Smooth muscle cell (in vitro differentiated cells): ENCODE measurements at regions not wholly inside any gene's neighbourhood (a gene's known extent, or its start where the extent isn't known, plus 50 kb on each side); places are given as distances from the start of the nearest gene placed in this dataset.

Experiments
- DNase-seq: peaks from one replicate; lab custom pipeline; 2025; ENCODE audit not compliant: unreplicated experiment; lab: John Stamatoyannopoulos, UW
- H2AFZ ChIP-seq: fragments of 200-600 bp; sonication (generic); 2 replicates; pipeline ENCODE4 v1.6.0; 2016; ENCODE audit warnings: antibody characterized with exemption, low read depth, mild to moderate bottlenecking
- H3F3A ChIP-seq: fragments of 200-600 bp; sonication (generic); 2 replicates; pipeline ENCODE4 v1.6.0; 2017; ENCODE audit warnings: antibody characterized with exemption, low read depth
- H3K27ac ChIP-seq: fragments of 200-600 bp; sonication (generic); 2 replicates; pipeline ENCODE4 v1.5.1; 2016; ENCODE audit warnings: low read depth, mild to moderate bottlenecking
- H3K27me3 ChIP-seq: fragments of 200-600 bp; sonication (generic); 2 replicates; pipeline ENCODE4 v1.6.1; 2016; ENCODE audit warnings: low read depth, mild to moderate bottlenecking
- H3K36me3 ChIP-seq: fragments of 200-600 bp; sonication (generic); 2 replicates; pipeline ENCODE4 v1.5.1; 2016; ENCODE audit warnings: low read depth
- H3K4me1 ChIP-seq: fragments of 200-600 bp; sonication (generic); 2 replicates; pipeline ENCODE4 v1.5.1; 2016; ENCODE audit warnings: low read depth
- H3K4me2 ChIP-seq: fragments of 200-600 bp; sonication (generic); 2 replicates; pipeline ENCODE4 v1.6.0; 2016; ENCODE audit warnings: mild to moderate bottlenecking
- H3K4me3 ChIP-seq: fragments of 200-600 bp; sonication (generic); 2 replicates; pipeline ENCODE4 v1.5.1; 2016; ENCODE audit warnings: mild to moderate bottlenecking
- H3K79me2 ChIP-seq: fragments of 200-600 bp; sonication (generic); 2 replicates; pipeline ENCODE4 v1.6.0; 2016; ENCODE audit warnings: low read depth, mild to moderate bottlenecking
- H3K9ac ChIP-seq: fragments of 200-600 bp; sonication (generic); 2 replicates; pipeline ENCODE4 v1.6.0; 2016; ENCODE audit warnings: low read depth
- H3K9me3 ChIP-seq: fragments of 200-600 bp; sonication (generic); replicated peaks from 2 replicates; pipeline ENCODE4 v1.5.1; 2016; ENCODE audit warnings: low read depth
- H4K20me1 ChIP-seq: fragments of 200-600 bp; sonication (generic); 2 replicates; pipeline ENCODE4 v1.6.0; 2016; ENCODE audit warnings: low read depth
- CTCF ChIP-seq: fragments of 200-600 bp; sonication (generic); IDR thresholded peaks from 2 replicates; pipeline ENCODE4 v1.5.1; 2017; ENCODE audit warnings: borderline replicate concordance, mild to moderate bottlenecking, antibody characterized with exemption; ENCODE audit not compliant: insufficient read depth, poor library complexity, severe bottlenecking
- WGBS: methylation state at CpG from one replicate; pipeline ENCODE4 v1.1.7; 2016; ENCODE audit warnings: low lambda C conversion rate; 5-methylcytosine and 5-hydroxymethylcytosine counted together

DNA sequence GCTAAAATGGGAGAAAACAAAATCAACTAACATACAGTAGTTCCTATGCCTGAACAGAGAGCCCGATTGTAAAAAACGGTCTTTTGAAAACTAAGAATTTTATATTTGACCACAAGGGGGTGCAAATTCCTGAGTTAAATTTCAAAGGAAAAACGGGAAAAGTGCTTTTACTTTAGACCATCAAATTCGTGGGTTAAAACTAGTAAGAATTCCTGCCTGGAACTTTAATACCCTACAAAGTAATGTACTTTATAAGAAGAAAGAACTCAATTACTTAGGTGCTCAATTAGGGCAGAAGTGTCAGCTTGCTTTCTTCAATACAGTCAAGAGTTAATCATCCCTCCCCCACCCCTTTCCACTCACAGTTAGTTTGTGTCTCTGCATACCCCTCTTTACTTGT, 69.8 kb downstream of the KCNRG start:
- peak overlapping the region; percentile 9 for H3K27ac ChIP-seq
- H3K36me3 ChIP-seq, result no peaks in the 10 kb centered on the region
- H3K27me3 ChIP-seq, result no peaks in the 10 kb centered on the region
- WGBS, result 9% methylated on average over 4 of the region's 4 CpGs
- H3F3A ChIP-seq, result no peaks in the 10 kb centered on the region
- peak; percentile 60 for TF ChIP-seq CTCF
- H2AFZ ChIP-seq, result peak overlapping the region; percentile 62
- H3K9ac ChIP-seq, result no peak overlapping the region
- peak overlapping the region; percentile 39 for H3K4me3 ChIP-seq
- H3K4me1 ChIP-seq, result no peaks in the 10 kb centered on the region
- peak overlapping the region; percentile 80 for H3K4me2 ChIP-seq
- H3K9me3 ChIP-seq, result no peaks in the 10 kb centered on the region
- DNase-seq, result no peak
- no peaks in the 10 kb centered on the region for H4K20me1 ChIP-seq
- H3K79me2 ChIP-seq, result peaks cover 25% of the 10 kb centered on the region

DNA sequence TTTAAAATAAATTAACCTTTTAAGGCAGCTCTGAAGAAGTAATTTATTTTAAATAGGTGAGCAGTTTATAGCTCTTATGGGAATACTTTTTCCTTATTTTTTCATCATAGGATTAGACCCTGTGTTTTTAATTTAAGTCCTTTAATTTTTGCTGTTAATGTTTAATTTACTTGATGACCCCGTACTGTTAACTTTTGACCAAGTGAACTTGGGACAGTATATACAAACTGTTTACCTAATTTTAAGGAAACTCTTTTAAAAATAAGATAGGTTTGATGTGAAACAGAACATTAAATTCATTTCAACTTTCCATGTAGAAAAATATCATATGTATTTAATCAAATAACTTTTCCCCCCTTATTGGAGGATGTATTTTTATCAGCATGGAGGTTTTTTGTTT, 74.4 kb downstream of the KCNRG start:
- 94% methylated on average over 1 of the region's 1 CpG for WGBS
- no peak for TF ChIP-seq CTCF
- no peak overlapping the region for H3K4me3 ChIP-seq
- no peak for DNase-seq
- no peak overlapping the region for H3K27ac ChIP-seq
- H3K36me3 ChIP-seq, result no peaks in the 10 kb centered on the region
- no peaks in the 10 kb centered on the region for H3K9me3 ChIP-seq
- no peaks in the 10 kb centered on the region for H3K4me1 ChIP-seq
- no peak overlapping the region for H3K4me2 ChIP-seq
- peaks cover 16% of the 10 kb centered on the region for H3K79me2 ChIP-seq
- no peaks in the 10 kb centered on the region for H4K20me1 ChIP-seq
- no peak overlapping the region for H3K9ac ChIP-seq
- H3F3A ChIP-seq, result no peaks in the 10 kb centered on the region
- no peak overlapping the region for H2AFZ ChIP-seq
- no peaks in the 10 kb centered on the region for H3K27me3 ChIP-seq

DNA sequence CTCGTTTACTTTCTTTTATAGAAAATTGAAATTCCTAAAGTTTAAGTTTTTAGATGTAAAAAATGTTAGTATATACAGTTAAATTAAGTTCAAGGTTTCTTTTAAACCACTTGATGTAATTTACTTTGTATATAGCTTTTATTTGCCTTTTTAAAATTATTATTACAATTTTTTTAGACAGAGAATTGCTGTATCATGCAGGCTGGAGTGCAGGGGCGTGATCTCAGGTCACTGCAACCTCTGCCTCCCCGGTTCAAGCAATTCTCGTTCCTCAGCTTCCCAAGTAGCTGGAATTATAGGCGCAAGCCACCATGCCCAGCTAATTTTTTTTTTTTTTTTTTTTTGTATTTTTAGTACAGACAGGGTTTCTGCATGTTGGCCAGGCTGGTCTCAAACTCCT, 75.0 kb downstream of the KCNRG start:
- TF ChIP-seq CTCF, result no peak
- no peak overlapping the region for H2AFZ ChIP-seq
- H3K4me3 ChIP-seq, result no peak overlapping the region
- peaks cover 16% of the 10 kb centered on the region for H3K79me2 ChIP-seq
- no peak for DNase-seq
- H3K9ac ChIP-seq, result no peak overlapping the region
- no peaks in the 10 kb centered on the region for H3K36me3 ChIP-seq
- H3K4me1 ChIP-seq, result no peaks in the 10 kb centered on the region
- no peak overlapping the region for H3K4me2 ChIP-seq
- H3K9me3 ChIP-seq, result no peaks in the 10 kb centered on the region
- no peaks in the 10 kb centered on the region for H3K27me3 ChIP-seq
- no peaks in the 10 kb centered on the region for H3F3A ChIP-seq
- no peaks in the 10 kb centered on the region for H4K20me1 ChIP-seq
- 95% methylated on average over 5 of the region's 5 CpGs for WGBS
- H3K27ac ChIP-seq, result no peak overlapping the region

DNA sequence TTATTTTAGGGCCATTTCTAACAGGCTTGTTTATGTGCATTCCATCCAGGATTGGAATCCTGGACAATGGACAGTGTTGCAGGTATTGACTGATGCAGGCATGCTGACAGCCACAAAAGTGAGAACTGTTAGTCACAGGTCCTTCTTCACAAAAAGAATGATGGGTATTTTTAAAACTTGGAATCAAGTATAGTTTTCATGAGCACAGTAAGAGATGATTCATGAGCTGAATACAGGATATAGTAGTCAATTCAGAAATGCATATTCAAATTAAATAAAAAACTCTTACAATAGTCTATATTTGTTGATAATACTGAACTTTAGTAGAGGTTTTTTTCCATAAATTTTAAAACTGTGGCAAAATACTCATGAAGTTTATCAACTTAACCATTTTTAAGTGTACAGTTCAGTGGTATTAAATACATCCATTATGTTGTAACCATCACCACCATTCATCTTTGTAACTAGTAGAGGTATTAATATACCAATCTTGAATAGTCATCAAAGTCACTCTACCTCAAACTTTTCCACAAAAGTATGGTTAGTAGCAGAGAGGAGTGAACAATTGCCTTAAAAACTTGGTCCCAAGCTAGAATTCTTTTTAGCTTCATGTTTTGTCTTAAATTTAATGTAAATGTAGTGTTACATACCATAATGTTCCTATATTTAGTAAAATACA, 79.5 kb downstream of the KCNRG start:
- H3K27me3 ChIP-seq, result no peaks in the 10 kb centered on the region
- TF ChIP-seq CTCF, result no peak
- no peak overlapping the region for H3K27ac ChIP-seq
- H3K36me3 ChIP-seq, result no peaks in the 10 kb centered on the region
- H3K79me2 ChIP-seq, result peaks cover 6% of the 10 kb centered on the region
- H3K4me3 ChIP-seq, result no peak overlapping the region
- no peaks in the 10 kb centered on the region for H3K4me1 ChIP-seq
- peaks cover 5% of the 10 kb centered on the region for H3K9me3 ChIP-seq
- no peak overlapping the region for H3K9ac ChIP-seq
- H4K20me1 ChIP-seq, result no peaks in the 10 kb centered on the region
- H3K4me2 ChIP-seq, result no peak overlapping the region
- H3F3A ChIP-seq, result no peaks in the 10 kb centered on the region
- no peak overlapping the region for H2AFZ ChIP-seq
- DNase-seq, result no peak
